HG02852 (cell line): ENCODE measurements at regions not wholly inside any gene's neighbourhood (a gene's known extent, or its start where the extent isn't known, plus 50 kb on each side); places are given as distances from the start of the nearest gene placed in this dataset.

Source experiments
- ATAC-seq: cut with Tn5 transposase; IDR thresholded peaks from one replicate; pipeline ENCODE4 v1.9.1; 2021; ENCODE audit warnings: mild to moderate bottlenecking, moderate library complexity; ENCODE audit not compliant: unreplicated experiment

- no peak for ATAC-seq
Observed at GRCh38 chr11:23233075-23233474, 372.8 kb upstream of the CCDC179 start.

GRCh38 chr11:23236826-23237555 lies 376.7 kb upstream of the CCDC179 start:
- ATAC-seq: no peak

GRCh38 chr11:23252426-23252825 lies 392.2 kb upstream of the CCDC179 start:
- ATAC-seq: no peak

GRCh38 chr11:23257088-23257487 lies 396.8 kb upstream of the CCDC179 start:
- no peak for ATAC-seq

GRCh38 chr11:23257556-23257955 lies 397.3 kb upstream of the CCDC179 start:
- ATAC-seq: no peak

- no peak for ATAC-seq
Observed at GRCh38 chr11:23263466-23263865, 403.2 kb upstream of the CCDC179 start.

GRCh38 chr11:23272095-23272494 lies 411.8 kb upstream of the CCDC179 start:
- no peak for ATAC-seq

GRCh38 chr11:23278121-23278520 lies 417.8 kb upstream of the CCDC179 start:
- ATAC-seq: no peak

- ATAC-seq: no peak
Observed at GRCh38 chr11:23280088-23280487, 419.8 kb upstream of the CCDC179 start.

GRCh38 chr11:23283666-23284065 lies 423.4 kb upstream of the CCDC179 start:
- ATAC-seq: no peak

GRCh38 chr11:23284631-23285030 lies 424.4 kb upstream of the CCDC179 start:
- no peak for ATAC-seq

- no peak for ATAC-seq
Observed at GRCh38 chr11:23288003-23288783, 427.9 kb upstream of the CCDC179 start.

GRCh38 chr11:23295241-23295640 lies 435.0 kb upstream of the CCDC179 start:
- no peak for ATAC-seq

- ATAC-seq: no peak
Observed at GRCh38 chr11:23308041-23308440, 447.8 kb upstream of the CCDC179 start.

- no peak for ATAC-seq
Observed at GRCh38 chr11:23310276-23310675, 450.0 kb upstream of the CCDC179 start.

GRCh38 chr11:23311986-23312940 lies 452.0 kb upstream of the CCDC179 start:
- ATAC-seq: no peak

GRCh38 chr11:23313001-23313400 lies 452.7 kb upstream of the CCDC179 start:
- ATAC-seq: no peak

- ATAC-seq: no peak
Observed at GRCh38 chr11:23314162-23314561, 453.9 kb upstream of the CCDC179 start.

- ATAC-seq: no peak
Observed at GRCh38 chr11:23315286-23315685, 455.0 kb upstream of the CCDC179 start.

- ATAC-seq: no peak
Observed at GRCh38 chr11:23317816-23318215, 457.5 kb upstream of the CCDC179 start.

GRCh38 chr11:23318670-23319069 lies 458.4 kb upstream of the CCDC179 start:
- ATAC-seq: no peak
